ENCODE measurements at regions not wholly inside any gene's neighbourhood (a gene's known extent, or its start where the extent isn't known, plus 50 kb on each side); places are given as distances from the start of the nearest gene placed in this dataset.

DNA sequence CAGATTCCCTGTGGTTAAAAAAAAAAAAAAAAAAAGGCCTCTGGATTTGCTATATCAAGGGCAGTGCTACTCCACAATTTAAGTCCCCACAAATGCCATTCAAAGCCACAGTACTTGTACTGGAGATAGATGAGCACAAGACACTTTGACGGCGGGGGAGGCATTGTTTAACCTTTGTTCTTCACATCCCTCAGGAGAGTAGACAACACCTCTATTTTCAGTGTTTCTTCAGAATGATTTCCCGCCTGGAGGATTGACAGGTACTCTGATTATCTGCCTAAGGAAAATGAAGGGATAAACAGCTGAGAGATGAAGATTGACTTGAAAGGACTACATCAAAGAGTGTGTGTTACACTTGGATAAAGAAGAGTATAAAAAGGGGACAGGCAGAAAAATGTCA lies 58.7 kb downstream of the OTOL1 start:
- no peak for DNase-seq (ENCODE audit: low read depth in 3 of 3)

GRCh38 chr3:161556533-161556932 lies 59.9 kb downstream of the OTOL1 start:
- no peak for DNase-seq (ENCODE audit: low read depth in 3 of 3)

DNA sequence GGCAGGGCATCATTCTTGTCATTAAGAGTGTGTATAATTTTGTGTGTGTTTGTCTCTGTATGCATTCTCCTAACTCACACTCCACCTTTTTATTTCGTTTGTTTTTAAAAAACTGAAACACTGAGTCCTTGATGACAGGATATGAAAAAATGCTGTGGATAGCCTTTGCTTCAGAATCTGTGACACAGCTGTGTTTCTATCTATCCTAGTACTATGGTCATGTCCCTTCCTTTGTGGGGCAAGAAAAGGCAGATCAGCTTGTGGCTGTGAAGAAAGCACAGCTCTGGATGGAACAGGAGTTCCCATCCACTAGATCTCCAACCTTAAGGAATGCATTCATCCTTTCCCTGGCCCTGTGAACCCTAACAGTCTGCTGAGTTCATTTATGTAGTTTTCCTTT lies 60.3 kb downstream of the OTOL1 start:
- no peak for DNase-seq (ENCODE audit: low read depth in 3 of 3)

- DNase-seq (ENCODE audit: low read depth in 3 of 3): no peak
Observed at GRCh38 chr3:161557445-161558150, 61.0 kb downstream of the OTOL1 start.

DNA sequence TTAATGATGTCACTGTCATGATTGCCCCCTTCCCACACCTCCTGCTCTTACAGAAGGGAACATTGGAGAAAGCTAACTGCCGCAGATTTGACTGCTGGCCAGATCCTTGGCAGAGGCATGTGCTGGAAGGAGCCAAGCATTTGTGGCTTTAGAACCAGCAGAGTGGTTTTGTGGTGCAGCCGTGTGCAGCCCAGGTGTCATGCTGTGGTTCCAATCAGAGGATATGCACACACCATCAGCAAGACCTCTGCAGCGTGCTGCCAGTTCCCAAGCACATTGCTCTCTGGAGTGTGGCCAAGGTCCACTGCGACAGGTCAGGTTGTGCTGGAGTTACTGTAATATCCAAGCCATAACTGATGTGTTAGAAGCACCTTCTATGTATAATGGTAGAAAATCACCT lies 61.6 kb downstream of the OTOL1 start:
- DNase-seq (ENCODE audit: low read depth in 3 of 3): no peak

DNA sequence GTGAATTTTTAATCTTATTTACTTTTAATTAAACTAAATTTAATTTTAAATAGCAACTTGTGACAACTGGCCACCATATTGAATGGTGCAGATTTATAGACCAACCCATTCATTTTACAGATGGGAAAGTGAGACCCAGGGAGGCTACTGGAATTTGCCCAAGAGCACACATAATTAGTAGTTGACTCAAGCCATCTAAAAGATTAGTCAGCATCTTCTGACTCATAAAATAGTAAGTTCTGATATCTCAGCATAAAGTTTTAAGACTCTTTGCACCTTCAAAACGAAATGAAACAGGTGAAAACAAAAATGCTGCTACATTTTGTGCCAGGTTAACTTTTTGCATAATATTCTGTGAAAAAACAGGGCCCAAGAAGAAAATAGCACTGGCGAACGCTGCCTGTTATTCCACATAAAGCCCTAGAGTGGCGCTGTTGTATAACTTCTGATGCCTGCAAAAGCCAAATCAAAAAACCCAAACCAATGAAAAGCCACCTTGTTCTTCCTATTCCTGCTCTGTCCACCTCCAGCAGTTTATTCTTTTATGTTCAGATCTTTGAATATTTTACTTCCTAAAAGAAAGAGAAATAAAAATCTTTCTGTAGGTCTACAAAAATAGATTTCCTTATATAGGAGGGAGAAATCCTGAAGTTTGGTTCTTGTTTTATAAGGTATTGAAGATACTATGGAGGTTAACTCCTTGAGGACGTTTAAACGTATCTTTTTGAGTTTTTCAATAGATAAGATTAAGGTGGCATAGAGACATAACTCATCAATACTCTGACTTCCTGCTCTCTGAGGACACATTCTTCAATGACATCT lies 62.8 kb downstream of the OTOL1 start:
- DNase-seq (ENCODE audit: low read depth in 3 of 3): no peak

GRCh38 chr3:161560008-161560637 lies 63.5 kb downstream of the OTOL1 start:
- DNase-seq (ENCODE audit: low read depth in 3 of 3): peak in 1 of 3 experiments; percentile 3

DNA sequence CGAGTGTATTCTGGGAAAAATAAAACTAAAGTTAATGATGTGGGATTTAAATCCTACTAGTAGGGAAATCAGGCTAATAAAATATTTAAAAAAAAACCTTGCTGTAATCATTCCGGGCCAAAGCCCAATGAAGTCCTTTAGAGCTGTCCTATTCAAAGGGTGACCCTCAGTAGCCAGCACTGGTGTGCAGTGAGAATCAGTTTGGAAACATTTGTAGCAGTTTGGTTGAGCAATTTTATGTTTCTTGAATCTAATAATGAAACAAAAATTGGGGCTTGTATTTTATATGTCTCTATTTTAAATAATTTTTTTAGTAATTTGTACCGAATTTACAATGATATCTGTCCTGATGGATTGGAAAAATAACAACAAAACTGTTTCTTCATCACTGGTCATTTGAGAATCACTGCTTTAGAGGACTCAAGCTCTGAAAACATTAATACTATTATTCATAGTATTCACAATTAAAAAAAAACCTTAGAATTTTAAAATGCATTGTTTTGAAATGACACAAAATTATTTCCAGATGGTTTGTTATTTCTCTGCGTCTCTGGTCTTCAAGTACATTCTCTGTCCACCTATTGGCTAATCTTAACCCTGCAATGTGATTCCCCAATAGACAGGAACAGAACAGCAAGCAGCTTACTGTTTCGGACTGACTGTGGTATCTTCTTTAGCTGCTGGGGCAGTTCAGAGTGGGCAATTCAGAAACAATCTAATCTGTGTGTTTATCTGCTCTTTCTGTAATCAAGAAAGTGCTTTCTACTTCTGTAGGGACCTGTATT lies 71.2 kb downstream of the OTOL1 start:
- no peak for DNase-seq (ENCODE audit: low read depth in 3 of 3)

GRCh38 chr3:161568671-161569070 lies 72.1 kb downstream of the OTOL1 start:
- DNase-seq (ENCODE audit: low read depth in 3 of 3): no peak

DNA sequence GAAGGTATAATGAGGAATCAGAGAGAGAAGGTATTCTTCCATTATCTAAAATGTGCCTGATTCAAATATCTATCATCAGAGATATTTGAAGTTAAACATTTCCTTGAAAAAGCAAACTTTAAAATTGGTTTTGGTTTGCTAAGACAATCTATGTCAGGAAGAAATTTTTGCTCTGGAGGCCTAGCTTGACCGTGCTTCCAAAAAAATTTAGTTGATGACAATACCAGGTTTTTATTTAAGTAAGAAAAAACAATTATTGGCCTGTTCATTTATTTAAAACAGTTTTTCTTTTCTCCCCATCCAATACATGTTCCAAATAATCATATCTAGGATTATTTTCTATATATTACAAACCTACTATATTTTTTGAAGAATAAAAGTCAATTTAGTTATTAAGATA lies 75.3 kb downstream of the OTOL1 start:
- DNase-seq (ENCODE audit: low read depth in 3 of 3): no peak

- no peak for DNase-seq (ENCODE audit: low read depth in 3 of 3)
Observed at GRCh38 chr3:161573136-161573535, 76.5 kb downstream of the OTOL1 start.

DNA sequence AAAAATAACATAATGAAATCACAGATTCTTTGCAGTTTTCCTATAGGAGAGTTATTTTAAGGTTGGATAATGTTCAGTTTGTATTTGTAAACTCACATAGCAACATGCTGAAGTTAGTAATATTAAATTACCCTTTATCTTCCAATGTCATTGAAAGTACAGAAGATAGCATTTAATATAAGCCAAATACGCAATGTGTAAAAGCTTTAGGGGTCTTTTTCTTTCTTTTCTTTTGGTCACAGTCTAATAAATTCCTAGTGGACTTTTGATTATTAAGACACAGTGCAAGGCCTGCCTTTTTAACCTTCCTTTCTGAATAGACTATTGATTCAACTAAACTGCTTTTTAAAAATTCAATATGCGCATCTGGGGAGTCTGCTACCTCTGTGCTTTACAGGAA lies 79.3 kb downstream of the OTOL1 start:
- no peak for DNase-seq (ENCODE audit: low read depth in 3 of 3)

DNA sequence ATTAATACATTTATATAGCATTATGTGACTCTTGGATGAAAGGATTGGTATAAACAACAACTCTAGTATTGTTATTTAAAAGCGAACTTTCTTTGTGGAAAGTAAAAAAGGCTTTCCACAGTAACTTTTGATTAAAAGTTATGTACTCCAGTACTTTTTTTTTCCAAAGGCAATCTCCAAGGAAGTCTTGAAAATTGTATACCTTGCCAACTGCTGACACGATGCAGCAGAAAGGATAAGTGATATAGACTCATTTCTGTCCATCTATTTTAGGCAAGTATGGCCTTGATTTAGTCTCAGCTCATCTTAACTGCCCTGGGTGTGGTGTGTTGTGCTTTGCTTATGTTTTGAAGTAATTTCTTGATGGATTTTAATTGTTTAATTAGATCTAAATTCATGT lies 79.7 kb downstream of the OTOL1 start:
- DNase-seq (ENCODE audit: low read depth in 3 of 3): no peak

- DNase-seq (ENCODE audit: low read depth in 3 of 3): no peak
Observed at GRCh38 chr3:161576714-161577510, 80.3 kb downstream of the OTOL1 start.

DNA sequence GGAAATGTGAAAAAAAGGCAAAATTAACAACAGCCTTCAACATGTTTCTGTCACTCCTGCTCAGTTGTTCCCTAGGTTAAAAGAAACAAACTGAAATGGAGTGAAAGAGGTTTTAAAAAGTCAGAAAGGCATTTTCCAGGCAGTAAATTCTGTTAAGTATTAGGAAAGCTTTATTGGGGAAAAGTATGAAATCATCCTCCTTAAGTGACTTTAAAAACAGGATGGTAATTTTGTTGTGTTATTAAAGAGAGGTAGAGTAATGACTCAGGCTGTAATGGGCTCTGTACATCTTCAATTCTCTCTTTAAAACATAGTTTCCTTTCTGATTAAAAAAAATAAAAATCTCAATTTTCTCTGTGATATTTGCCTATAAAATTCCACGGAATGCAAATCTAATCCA lies 81.1 kb downstream of the OTOL1 start:
- no peak for DNase-seq (ENCODE audit: low read depth in 3 of 3)

DNA sequence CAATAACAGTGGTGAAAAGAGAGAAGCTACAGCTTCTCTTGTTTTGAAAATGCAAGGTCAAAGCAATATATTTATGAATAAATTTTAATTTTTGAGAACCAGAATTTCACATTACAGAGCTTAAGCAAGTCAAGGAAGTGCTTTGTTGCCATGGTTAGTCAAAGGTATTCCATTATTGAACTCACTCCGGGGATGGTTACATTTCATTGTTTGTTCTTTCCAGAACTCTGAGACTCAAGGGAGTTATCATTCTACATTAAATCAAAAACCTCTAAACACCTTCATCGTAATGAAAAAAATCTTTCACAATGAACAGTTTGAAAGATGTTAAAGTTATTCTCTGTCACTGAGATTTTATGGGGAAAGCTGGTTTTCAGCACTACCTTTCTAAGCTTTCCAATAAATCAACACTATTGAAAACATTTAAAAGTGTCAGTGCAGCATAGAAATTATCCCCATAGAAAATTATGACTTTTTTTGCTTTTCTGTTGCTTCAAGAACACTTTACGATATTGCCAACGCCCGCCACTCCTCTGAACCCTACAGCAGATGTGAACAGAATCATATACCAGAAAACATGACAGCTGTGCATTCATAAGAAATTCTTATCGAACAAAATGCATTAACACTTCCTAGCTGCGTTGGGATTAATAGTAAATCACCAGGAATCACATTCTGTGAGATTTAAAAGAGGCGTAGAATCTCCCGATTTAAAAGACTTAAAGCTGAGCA lies 83.0 kb downstream of the OTOL1 start:
- no peak for DNase-seq (ENCODE audit: low read depth in 3 of 3)

GRCh38 chr3:161585922-161586321 lies 89.3 kb downstream of the OTOL1 start:
- DNase-seq (ENCODE audit: low read depth in 3 of 3): no peak

- DNase-seq (ENCODE audit: low read depth in 3 of 3): no peak
Observed at GRCh38 chr3:161586556-161587235, 90.1 kb downstream of the OTOL1 start.

- DNase-seq (ENCODE audit: low read depth in 3 of 3): no peak
Observed at GRCh38 chr3:161598639-161599038, 102.0 kb downstream of the OTOL1 start.

DNA sequence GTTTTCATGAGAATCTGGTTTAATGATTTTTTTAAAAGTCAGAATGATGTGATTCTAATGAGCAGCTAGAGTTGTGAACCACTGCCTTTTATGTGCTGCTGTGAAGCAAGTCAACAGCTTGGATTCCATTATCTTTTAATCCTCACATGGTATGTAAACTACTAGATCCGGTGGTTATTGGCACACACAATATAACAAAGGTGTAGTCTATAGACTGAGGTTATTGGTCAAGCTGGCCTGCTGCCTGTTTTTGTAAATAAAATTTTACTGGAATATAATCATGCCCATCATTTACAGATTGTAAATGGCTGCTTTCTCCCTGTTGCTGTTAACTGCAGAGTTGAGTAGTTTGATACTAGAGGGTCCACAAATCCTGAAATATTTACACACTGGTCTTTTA lies 103.1 kb downstream of the OTOL1 start:
- DNase-seq (ENCODE audit: low read depth in 3 of 3): no peak
